ENCODE measurements at regions not wholly inside any gene's neighbourhood (a gene's known extent, or its start where the extent isn't known, plus 50 kb on each side); places are given as distances from the start of the nearest gene placed in this dataset.
A peak's percentile ranks its signal among the peaks of the same experiment; 100 is the strongest.

DNA sequence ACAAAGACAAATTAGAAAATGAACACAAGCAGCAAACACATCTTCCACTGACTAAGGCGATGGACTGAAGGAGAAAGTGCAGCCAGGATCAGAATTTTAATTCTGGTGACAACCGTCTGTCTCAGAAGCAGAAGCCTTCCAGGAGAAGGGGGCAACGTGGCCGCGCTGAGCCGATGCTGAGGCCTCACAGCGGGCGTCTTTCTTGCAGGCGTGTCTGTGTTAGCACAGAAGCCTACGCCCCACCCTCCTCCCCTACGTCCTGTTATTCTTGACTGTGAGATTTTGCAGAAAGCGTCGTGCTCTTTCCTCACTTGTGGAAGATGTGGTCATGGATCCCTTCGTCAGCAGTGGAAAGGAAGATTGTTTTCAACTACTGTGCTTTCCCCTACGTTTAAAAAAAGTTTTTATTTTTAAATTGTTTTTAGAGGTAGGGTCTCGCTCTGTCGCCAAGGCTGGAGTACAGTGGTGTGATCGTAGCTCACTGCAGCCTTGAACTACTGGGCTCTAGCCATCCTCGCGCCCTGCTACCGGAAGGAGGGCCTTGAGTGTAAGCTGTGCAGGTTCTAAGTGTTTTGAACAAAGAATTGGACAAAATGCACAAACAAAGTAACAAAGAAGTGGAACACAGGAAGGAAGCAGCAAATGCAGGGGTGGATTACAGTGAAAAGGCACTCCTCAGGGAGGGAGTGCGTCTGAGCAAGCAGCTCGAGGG lies 422.0 kb downstream of the GALR1 start:
- DNase-seq: no peak

GRCh38 chr18:77676910-77677309 lies 427.3 kb downstream of the GALR1 start:
- no peak for DNase-seq

DNA sequence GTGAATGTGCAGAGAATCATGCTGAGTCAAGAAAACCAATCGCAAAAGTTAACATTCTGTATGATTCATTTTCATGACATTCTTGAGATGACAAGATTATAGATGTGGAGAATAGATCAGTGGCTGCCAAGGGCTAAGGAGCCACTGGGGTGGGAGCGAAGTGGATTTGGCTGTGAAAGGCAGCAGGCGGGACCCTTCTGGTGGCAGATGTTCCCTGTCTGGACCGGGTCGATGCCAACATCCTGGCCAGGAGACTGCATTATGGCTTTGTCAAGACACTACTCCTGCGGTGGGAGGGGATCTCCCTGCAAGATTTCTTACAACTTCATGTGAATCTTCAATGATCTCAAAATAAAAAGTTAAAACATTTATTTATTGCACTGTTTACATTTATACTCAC lies 427.9 kb downstream of the GALR1 start:
- DNase-seq: no peak

DNA sequence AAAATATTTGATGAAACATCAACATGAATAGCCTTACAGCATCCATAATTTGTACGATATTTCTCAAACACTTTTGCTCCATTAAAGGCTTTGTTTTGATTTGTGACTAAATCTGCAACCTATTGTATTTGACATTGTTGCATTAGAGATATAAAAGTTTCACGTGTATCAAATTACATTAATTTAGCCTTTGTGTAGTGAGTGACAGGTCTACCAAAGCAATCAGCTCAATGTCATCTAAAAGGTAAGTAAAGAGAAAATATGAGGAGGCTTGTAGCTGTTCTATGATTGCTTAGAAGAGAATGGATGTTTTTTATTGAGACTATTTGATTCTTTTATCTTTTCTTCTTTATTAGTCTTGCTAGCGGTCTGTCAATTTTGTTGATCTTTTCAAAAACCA lies 430.2 kb downstream of the GALR1 start:
- DNase-seq: no peak

GRCh38 chr18:77700051-77700450 lies 450.4 kb downstream of the GALR1 start:
- DNase-seq: no peak

DNA sequence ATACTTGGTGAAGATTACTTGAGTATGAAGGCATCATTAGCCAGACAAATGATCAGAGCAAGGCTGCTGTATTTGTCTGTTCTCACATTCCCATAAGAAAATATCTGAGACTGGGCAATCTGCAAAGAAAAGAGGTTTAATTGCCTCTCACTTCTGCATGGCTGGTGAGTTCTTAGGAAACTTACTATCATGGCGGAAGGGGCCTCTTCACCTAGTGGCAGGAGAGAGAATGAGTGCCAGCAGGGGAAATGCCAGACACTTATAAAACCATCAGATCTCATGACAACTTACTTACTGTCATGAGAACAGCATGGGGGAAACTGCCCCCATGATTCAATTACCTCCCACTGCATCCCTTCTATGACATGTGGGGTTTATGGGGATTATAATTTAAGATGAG lies 452.3 kb downstream of the GALR1 start:
- DNase-seq: no peak

DNA sequence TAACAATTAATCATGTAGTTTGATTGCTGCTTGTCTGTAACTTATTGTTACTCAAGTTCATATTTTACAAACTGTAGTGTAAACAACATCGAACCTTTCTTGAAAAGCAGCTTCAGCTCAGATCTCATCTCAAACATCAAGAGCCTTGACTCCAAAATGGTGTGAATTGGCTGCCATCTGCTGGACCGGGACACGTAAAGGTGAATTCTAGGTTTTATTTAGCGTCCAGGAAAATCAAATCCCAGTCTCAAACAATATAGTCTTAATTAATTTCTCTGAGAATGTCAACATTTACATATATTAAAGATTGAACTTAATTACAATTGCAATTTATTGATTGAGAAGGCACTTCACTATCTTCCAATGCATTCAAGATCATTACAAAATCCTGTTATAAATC lies 453.0 kb downstream of the GALR1 start:
- peak; percentile 50 for DNase-seq

DNA sequence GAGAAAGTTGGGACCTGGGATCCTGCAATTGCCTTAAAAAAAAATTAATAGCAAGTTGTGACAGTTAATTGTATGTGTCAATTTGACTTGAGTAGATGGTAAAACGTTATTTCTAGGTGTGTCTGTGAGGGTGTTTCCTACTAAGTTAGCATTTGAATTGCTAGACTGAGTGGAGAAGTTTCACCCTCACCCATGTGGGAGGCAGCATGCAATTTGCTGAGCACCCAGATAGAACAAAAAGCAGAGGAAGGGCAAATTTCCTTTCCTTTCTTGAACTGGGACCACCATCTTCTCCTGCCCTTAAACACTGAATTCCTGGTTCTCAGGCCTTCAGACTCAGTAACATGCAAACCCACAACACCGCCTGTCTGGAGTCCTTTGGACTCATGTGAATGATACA lies 455.7 kb downstream of the GALR1 start:
- DNase-seq: no peak

DNA sequence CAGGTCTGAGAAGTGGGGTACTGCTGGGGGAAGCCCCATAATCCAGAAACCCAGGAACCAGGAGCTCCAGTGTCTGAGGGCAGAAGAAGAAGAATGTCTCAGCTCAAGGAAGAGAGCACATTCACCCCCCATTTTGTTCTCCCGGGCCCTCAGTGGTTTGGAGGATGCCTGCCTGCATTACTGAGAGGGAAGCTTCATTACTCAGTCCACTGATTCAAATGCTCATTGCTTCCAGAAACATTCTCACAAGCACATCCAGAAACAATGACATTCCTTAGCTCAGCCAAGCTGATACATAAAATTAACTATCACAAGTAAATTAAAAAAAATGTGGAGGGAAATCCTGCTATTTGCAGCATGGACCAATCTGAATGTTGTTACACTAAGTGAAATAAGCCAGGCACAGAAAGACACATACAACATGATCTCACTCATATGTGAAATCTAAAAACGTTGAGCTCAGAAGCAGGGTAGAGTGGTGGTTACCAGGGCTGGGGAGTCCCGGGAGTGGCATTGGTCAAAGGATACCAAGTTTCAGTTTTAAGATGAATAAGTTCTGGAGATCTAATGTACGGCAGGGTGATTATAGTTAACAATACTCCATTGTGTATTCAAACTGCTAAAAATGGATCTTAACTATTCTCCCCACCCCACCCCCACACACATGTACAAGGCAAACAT lies 459.3 kb downstream of the GALR1 start:
- no peak for DNase-seq

DNA sequence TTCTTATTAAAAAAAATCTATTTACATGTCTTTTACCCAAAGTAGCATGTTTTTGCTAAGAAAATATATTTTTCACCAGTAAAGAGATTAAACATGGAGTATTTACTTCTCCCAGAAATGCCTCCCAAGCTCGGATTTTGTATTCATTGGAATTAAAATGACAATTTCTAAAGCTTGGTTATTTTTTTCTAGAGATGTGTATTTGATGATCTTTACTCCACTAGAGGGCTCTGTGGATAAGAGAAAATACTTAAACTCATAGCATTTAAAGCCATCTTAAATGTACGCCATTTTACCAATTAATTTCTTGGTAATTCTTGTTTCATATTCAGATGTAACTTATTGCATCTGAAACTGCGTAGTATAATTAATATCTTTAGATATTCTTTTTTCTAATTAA lies 461.4 kb downstream of the GALR1 start:
- no peak for DNase-seq

GRCh38 chr18:77714716-77715115 lies 465.1 kb downstream of the GALR1 start:
- no peak for DNase-seq

GRCh38 chr18:77716282-77716681 lies 466.6 kb downstream of the GALR1 start:
- no peak for DNase-seq

DNA sequence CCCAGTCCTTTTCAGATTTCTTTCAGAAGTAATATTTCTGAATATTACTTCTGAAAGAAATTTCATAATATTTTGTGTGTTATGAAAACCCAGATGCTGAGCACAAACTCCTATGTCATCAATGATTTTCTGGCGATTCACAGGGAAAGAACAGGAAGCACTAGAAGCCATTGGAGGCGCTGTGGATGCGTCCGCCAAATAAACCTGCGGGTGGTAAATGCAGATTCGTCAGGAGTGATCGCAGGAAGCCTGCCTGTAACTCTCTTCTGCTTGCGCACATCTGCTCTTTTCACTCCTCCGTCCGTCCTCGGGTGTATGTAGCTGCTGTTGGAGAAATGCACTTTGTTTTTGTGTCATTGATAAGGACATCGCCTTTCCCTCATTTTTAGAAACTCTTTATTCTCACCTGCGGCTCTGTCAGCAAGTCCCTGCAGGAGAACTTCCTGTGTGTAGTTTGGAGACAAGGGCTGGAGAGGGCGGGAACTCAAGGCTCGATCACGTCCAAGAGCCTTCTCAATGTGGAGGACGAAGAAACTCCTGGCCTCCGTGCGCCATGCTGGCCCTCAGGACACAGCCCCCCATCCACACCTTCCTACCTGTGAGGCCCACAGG lies 483.8 kb downstream of the GALR1 start:
- no peak for DNase-seq

DNA sequence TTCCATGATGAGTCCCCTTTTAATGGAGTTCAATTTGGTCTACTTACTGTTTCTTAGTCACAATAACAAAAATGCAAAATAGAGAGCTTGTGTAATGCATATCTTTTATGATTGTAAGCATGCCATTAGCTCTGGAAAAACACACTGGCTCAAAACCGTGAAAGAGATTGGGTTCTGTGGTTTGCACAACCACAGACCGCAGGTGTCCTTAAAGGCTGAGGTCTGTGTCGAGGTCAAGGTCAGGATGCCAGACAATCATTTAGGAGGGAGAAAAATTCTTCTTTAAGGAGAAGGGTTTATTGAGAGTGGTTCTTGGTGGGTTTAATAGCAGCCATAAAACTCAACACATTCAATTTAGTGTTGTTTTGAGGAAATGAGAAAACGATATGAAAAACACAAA lies 487.2 kb downstream of the GALR1 start:
- no peak for DNase-seq

DNA sequence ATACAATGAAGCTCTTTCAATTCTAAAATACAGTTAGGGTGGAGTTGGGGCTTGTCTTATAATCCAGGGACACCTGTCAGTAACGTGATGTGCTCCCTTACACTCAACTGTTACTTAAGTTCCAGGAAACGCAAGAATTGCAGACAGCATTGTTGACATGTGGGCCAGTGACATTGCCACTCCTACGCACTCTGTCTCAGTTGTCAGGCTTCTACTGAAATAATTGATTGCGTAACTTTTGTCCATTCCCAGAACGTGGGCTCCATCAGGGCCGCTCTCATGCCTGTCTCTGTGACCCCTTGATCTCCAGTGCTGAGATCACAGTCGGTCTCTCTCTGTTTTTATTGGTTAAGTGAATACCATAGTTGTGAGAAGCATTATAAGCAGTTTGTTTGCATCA lies 487.8 kb downstream of the GALR1 start:
- DNase-seq: no peak

- peak; percentile 12 for DNase-seq
These were observed 499.4 kb downstream of the GALR1 start for GRCh38 chr18:77749089-77749488.

GRCh38 chr18:77750006-77750405 lies 500.4 kb downstream of the GALR1 start:
- DNase-seq: no peak

GRCh38 chr18:77754475-77755044 lies 504.9 kb downstream of the GALR1 start:
- no peak for DNase-seq

DNA sequence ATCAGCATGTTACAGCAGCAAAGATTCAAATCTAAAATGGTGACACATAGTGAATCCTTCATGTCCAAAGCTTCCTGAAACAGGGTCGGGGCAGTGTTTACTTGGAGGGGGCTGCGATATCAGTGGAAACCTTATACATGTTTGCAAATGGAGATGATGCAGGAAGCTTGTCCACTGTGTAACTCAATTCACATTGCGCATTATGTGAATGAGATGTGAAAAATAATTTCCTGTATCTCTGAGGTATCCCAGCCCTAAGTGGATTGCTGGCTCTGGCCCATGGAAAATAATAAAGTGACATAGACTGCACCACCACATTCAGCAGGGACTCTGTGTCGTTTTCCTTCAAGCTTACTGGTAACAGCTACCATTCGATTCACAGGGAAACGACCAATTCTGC lies 505.5 kb downstream of the GALR1 start:
- DNase-seq: no peak

GRCh38 chr18:77761332-77761731 lies 511.7 kb downstream of the GALR1 start:
- DNase-seq: no peak

DNA sequence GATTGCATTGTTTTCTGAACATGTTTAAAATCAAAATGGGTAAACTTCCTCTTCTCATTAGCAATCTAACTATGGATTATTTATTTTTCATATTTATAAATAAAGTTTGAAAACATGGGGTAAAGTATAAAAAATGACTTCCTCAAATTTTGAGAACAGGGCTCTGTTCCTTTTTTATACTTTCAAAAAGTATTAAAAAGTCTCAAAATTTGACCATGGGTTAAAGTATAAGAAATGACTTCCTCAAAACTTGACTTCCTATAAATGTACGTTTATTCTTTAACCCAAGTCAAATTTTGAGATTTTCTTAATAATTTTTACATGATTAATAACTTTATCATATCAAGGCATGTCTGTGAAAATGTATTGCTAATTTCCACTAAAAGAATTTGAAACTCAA lies 512.4 kb downstream of the GALR1 start:
- no peak for DNase-seq

GRCh38 chr18:77762642-77763041 lies 513.0 kb downstream of the GALR1 start:
- DNase-seq: no peak

GRCh38 chr18:77763530-77764145 lies 514.0 kb downstream of the GALR1 start:
- DNase-seq: no peak

GRCh38 chr18:77765468-77765867 lies 515.8 kb downstream of the GALR1 start:
- peak; percentile 64 for DNase-seq
